ENCODE measurements at regions not wholly inside any gene's neighbourhood (a gene's known extent, or its start where the extent isn't known, plus 50 kb on each side); places are given as distances from the start of the nearest gene placed in this dataset.
"Not testable (repeated sequence)": the region's sequence is repeated elsewhere in the genome, so short reads cannot be mapped to it uniquely, and the experiment has no call there.

- Histone ChIP-seq H3K4me3 (ENCODE audit: low read length) (no peak overlapping the region), H3K4me1 (ENCODE audit: control insufficient read depth, insufficient read depth, low read length) (no peaks in the 10 kb centered on the region), H3K9ac (ENCODE audit: low read length) (no peak overlapping the region), H3K36me3 (ENCODE audit: control insufficient read depth, insufficient read depth, low read length) (no peaks in the 10 kb centered on the region), H3K27me3 (ENCODE audit: control insufficient read depth, insufficient read depth, low read length) (no peaks in the 10 kb centered on the region), H3K27ac (ENCODE audit: low read depth, low read length) (no peak overlapping the region)
Measured at GRCh38 chr16:35754391-35755369, 2295.3 kb downstream of the TP53TG3F start.

GRCh38 chr16:35788381-35788780, 2329.0 kb downstream of the TP53TG3F start:
- no peak overlapping the region for H3K9ac ChIP-seq (ENCODE audit: low read length)
- no peaks in the 10 kb centered on the region for H3K36me3 ChIP-seq (ENCODE audit: control insufficient read depth, insufficient read depth, low read length)
- no peak overlapping the region for H3K4me3 ChIP-seq (ENCODE audit: low read length)
- H3K4me1 ChIP-seq (ENCODE audit: control insufficient read depth, insufficient read depth, low read length) = no peaks in the 10 kb centered on the region
- no peak overlapping the region for H3K27ac ChIP-seq (ENCODE audit: low read depth, low read length)
- H3K27me3 ChIP-seq (ENCODE audit: control insufficient read depth, insufficient read depth, low read length) = no peaks in the 10 kb centered on the region

- Histone ChIP-seq H3K4me1 (ENCODE audit: control insufficient read depth, insufficient read depth, low read length) (no peaks in the 10 kb centered on the region), H3K4me3 (ENCODE audit: low read length) (no peak overlapping the region), H3K9ac (ENCODE audit: low read length) (no peak overlapping the region), H3K36me3 (ENCODE audit: control insufficient read depth, insufficient read depth, low read length) (no peaks in the 10 kb centered on the region), H3K27me3 (ENCODE audit: control insufficient read depth, insufficient read depth, low read length) (no peaks in the 10 kb centered on the region), H3K27ac (ENCODE audit: low read depth, low read length) (no peak overlapping the region)
Measured at GRCh38 chr16:35792516-35793285, 2333.3 kb downstream of the TP53TG3F start.

- no peaks in the 10 kb centered on the region for H3K36me3 ChIP-seq (ENCODE audit: control insufficient read depth, insufficient read depth, low read length)
- no peak overlapping the region for H3K9ac ChIP-seq (ENCODE audit: low read length)
- H3K27ac ChIP-seq (ENCODE audit: low read depth, low read length) = no peak overlapping the region
- H3K4me1 ChIP-seq (ENCODE audit: control insufficient read depth, insufficient read depth, low read length) = no peaks in the 10 kb centered on the region
- no peaks in the 10 kb centered on the region for H3K27me3 ChIP-seq (ENCODE audit: control insufficient read depth, insufficient read depth, low read length)
- H3K4me3 ChIP-seq (ENCODE audit: low read length) = no peak overlapping the region
Measured at GRCh38 chr16:35793601-35794000, 2334.2 kb downstream of the TP53TG3F start.

- H3K27me3 ChIP-seq (ENCODE audit: control insufficient read depth, insufficient read depth, low read length) = no peaks in the 10 kb centered on the region
- no peaks in the 10 kb centered on the region for H3K36me3 ChIP-seq (ENCODE audit: control insufficient read depth, insufficient read depth, low read length)
- H3K4me1 ChIP-seq (ENCODE audit: control insufficient read depth, insufficient read depth, low read length) = no peaks in the 10 kb centered on the region
- no peak overlapping the region for H3K4me3 ChIP-seq (ENCODE audit: low read length)
- H3K9ac ChIP-seq (ENCODE audit: low read length) = no peak overlapping the region
- H3K27ac ChIP-seq (ENCODE audit: low read depth, low read length) = no peak overlapping the region
Measured at GRCh38 chr16:35794896-35795295, 2335.5 kb downstream of the TP53TG3F start.

- no peak overlapping the region for H3K9ac ChIP-seq (ENCODE audit: low read length)
- no peaks in the 10 kb centered on the region for H3K27me3 ChIP-seq (ENCODE audit: control insufficient read depth, insufficient read depth, low read length)
- H3K4me1 ChIP-seq (ENCODE audit: control insufficient read depth, insufficient read depth, low read length) = no peaks in the 10 kb centered on the region
- no peak overlapping the region for H3K27ac ChIP-seq (ENCODE audit: low read depth, low read length)
- no peaks in the 10 kb centered on the region for H3K36me3 ChIP-seq (ENCODE audit: control insufficient read depth, insufficient read depth, low read length)
- no peak overlapping the region for H3K4me3 ChIP-seq (ENCODE audit: low read length)
Measured at GRCh38 chr16:35795361-35796029, 2336.1 kb downstream of the TP53TG3F start.

- no peaks in the 10 kb centered on the region for H3K4me1 ChIP-seq (ENCODE audit: control insufficient read depth, insufficient read depth, low read length)
- no peak overlapping the region for H3K9ac ChIP-seq (ENCODE audit: low read length)
- no peak overlapping the region for H3K27ac ChIP-seq (ENCODE audit: low read depth, low read length)
- no peak overlapping the region for H3K4me3 ChIP-seq (ENCODE audit: low read length)
- H3K27me3 ChIP-seq (ENCODE audit: control insufficient read depth, insufficient read depth, low read length) = no peaks in the 10 kb centered on the region
- no peaks in the 10 kb centered on the region for H3K36me3 ChIP-seq (ENCODE audit: control insufficient read depth, insufficient read depth, low read length)
Measured at GRCh38 chr16:35797811-35798210, 2338.4 kb downstream of the TP53TG3F start.

- H3K9ac ChIP-seq (ENCODE audit: low read length) = no peak overlapping the region
- H3K4me1 ChIP-seq (ENCODE audit: control insufficient read depth, insufficient read depth, low read length) = no peaks in the 10 kb centered on the region
- no peak overlapping the region for H3K27ac ChIP-seq (ENCODE audit: low read depth, low read length)
- H3K36me3 ChIP-seq (ENCODE audit: control insufficient read depth, insufficient read depth, low read length) = no peaks in the 10 kb centered on the region
- H3K27me3 ChIP-seq (ENCODE audit: control insufficient read depth, insufficient read depth, low read length) = no peaks in the 10 kb centered on the region
- no peak overlapping the region for H3K4me3 ChIP-seq (ENCODE audit: low read length)
Measured at GRCh38 chr16:35798885-35799426, 2339.5 kb downstream of the TP53TG3F start.

GRCh38 chr16:35804465-35804864, 2345.1 kb downstream of the TP53TG3F start:
- H3K27ac ChIP-seq (ENCODE audit: low read depth, low read length); H3K4me3 ChIP-seq (ENCODE audit: low read length); H3K36me3 ChIP-seq (ENCODE audit: control insufficient read depth, insufficient read depth, low read length); H3K4me1 ChIP-seq (ENCODE audit: control insufficient read depth, insufficient read depth, low read length); H3K9ac ChIP-seq (ENCODE audit: low read length); H3K27me3 ChIP-seq (ENCODE audit: control insufficient read depth, insufficient read depth, low read length): not testable (repeated sequence)

GRCh38 chr16:35823342-35823741, 2363.9 kb downstream of the TP53TG3F start:
- no peak overlapping the region for H3K9ac ChIP-seq (ENCODE audit: low read length)
- no peak overlapping the region for H3K27ac ChIP-seq (ENCODE audit: low read depth, low read length)
- H3K36me3 ChIP-seq (ENCODE audit: control insufficient read depth, insufficient read depth, low read length) = no peaks in the 10 kb centered on the region
- no peaks in the 10 kb centered on the region for H3K27me3 ChIP-seq (ENCODE audit: control insufficient read depth, insufficient read depth, low read length)
- no peak overlapping the region for H3K4me3 ChIP-seq (ENCODE audit: low read length)
- no peaks in the 10 kb centered on the region for H3K4me1 ChIP-seq (ENCODE audit: control insufficient read depth, insufficient read depth, low read length)

- Histone ChIP-seq H3K9ac (ENCODE audit: low read length) (no peak overlapping the region), H3K27ac (ENCODE audit: low read depth, low read length) (no peak overlapping the region), H3K4me3 (ENCODE audit: low read length) (no peak overlapping the region), H3K27me3 (ENCODE audit: control insufficient read depth, insufficient read depth, low read length) (no peaks in the 10 kb centered on the region), H3K4me1 (ENCODE audit: control insufficient read depth, insufficient read depth, low read length) (no peaks in the 10 kb centered on the region), H3K36me3 (ENCODE audit: control insufficient read depth, insufficient read depth, low read length) (no peaks in the 10 kb centered on the region)
Measured at GRCh38 chr16:35841632-35842031, 2382.2 kb downstream of the TP53TG3F start.

- Histone ChIP-seq H3K36me3 (ENCODE audit: control insufficient read depth, insufficient read depth, low read length) (no peaks in the 10 kb centered on the region), H3K4me3 (ENCODE audit: low read length) (no peak overlapping the region), H3K4me1 (ENCODE audit: control insufficient read depth, insufficient read depth, low read length) (no peaks in the 10 kb centered on the region), H3K9ac (ENCODE audit: low read length) (no peak overlapping the region), H3K27ac (ENCODE audit: low read depth, low read length) (no peak overlapping the region), H3K27me3 (ENCODE audit: control insufficient read depth, insufficient read depth, low read length) (no peaks in the 10 kb centered on the region)
Measured at GRCh38 chr16:35862242-35862641, 2402.8 kb downstream of the TP53TG3F start.

Measured in rectal smooth muscle tissue (tissue), 1 donor.